Dermis microvascular lymphatic vessel endothelial cell (primary cell): ENCODE measurements at regions not wholly inside any gene's neighbourhood (a gene's known extent, or its start where the extent isn't known, plus 50 kb on each side); places are given as distances from the start of the nearest gene placed in this dataset.
"Not testable (repeated sequence)": the region's sequence is repeated elsewhere in the genome, so short reads cannot be mapped to it uniquely, and the experiment has no call there.

ENCODE experiments used
- DNase-seq, 2 donors: peaks; one replicate each; pipeline versions ENCODE4 v3.0.0 to v3.0.0-alpha.2; 2010; ENCODE audit warnings: low read depth in 2 of 2

- no peak for DNase-seq
Observed at GRCh38 chr18:62629031-62629430, 86.3 kb upstream of the PHLPP1 start.

GRCh38 chr18:62631173-62631572, 84.2 kb upstream of the PHLPP1 start:
- DNase-seq = no peak

GRCh38 chr18:62632788-62633455, 82.4 kb upstream of the PHLPP1 start:
- DNase-seq = no peak

GRCh38 chr18:62634458-62634857, 80.9 kb upstream of the PHLPP1 start:
- no peak for DNase-seq

- no peak for DNase-seq
Observed at GRCh38 chr18:62634979-62635630, 80.2 kb upstream of the PHLPP1 start.

GRCh38 chr18:62637403-62637802, 77.9 kb upstream of the PHLPP1 start:
- no peak for DNase-seq

GRCh38 chr18:62637807-62638687, 77.3 kb upstream of the PHLPP1 start:
- peak; percentile 9 to 35 for DNase-seq

GRCh38 chr18:62643181-62643580, 72.2 kb upstream of the PHLPP1 start:
- DNase-seq = no peak

- no peak for DNase-seq
Observed at GRCh38 chr18:62644773-62645172, 70.6 kb upstream of the PHLPP1 start.

GRCh38 chr18:62647179-62647578, 68.2 kb upstream of the PHLPP1 start:
- no peak for DNase-seq

GRCh38 chr18:62648045-62648678, 67.2 kb upstream of the PHLPP1 start:
- no peak for DNase-seq

- DNase-seq = no peak
Observed at GRCh38 chr18:62651276-62652056, 63.9 kb upstream of the PHLPP1 start.

- not testable (repeated sequence) for DNase-seq
Observed at GRCh38 chr18:62652057-62652629, 63.2 kb upstream of the PHLPP1 start.

- no peak for DNase-seq
Observed at GRCh38 chr18:62655520-62656219, 59.7 kb upstream of the PHLPP1 start.

GRCh38 chr18:62658028-62658427, 57.3 kb upstream of the PHLPP1 start:
- no peak for DNase-seq

- no peak for DNase-seq
Observed at GRCh38 chr18:62659698-62660097, 55.6 kb upstream of the PHLPP1 start.

GRCh38 chr18:62660691-62661090, 54.6 kb upstream of the PHLPP1 start:
- DNase-seq = peak in 1 of 2 donors; percentile 13

- no peak for DNase-seq
Observed at GRCh38 chr18:62663731-62664336, 51.5 kb upstream of the PHLPP1 start.

GRCh38 chr18:62664414-62664813, 50.9 kb upstream of the PHLPP1 start:
- DNase-seq = no peak

- DNase-seq = no peak
Observed at GRCh38 chr18:62665188-62665587, 50.2 kb upstream of the PHLPP1 start.
